ENCODE measurements at regions not wholly inside any gene's neighbourhood (a gene's known extent, or its start where the extent isn't known, plus 50 kb on each side); places are given as distances from the start of the nearest gene placed in this dataset.

- DNase-seq (ENCODE audit: low spot score): peak; percentile 35
Measured at GRCh38 chr3:111311709-111312235, 230.2 kb upstream of the CD96 start.

- DNase-seq (ENCODE audit: low spot score): no peak
Measured at GRCh38 chr3:111314181-111314873, 227.7 kb upstream of the CD96 start.

GRCh38 chr3:111314898-111315297, 227.1 kb upstream of the CD96 start:
- DNase-seq (ENCODE audit: low spot score): no peak

DNA sequence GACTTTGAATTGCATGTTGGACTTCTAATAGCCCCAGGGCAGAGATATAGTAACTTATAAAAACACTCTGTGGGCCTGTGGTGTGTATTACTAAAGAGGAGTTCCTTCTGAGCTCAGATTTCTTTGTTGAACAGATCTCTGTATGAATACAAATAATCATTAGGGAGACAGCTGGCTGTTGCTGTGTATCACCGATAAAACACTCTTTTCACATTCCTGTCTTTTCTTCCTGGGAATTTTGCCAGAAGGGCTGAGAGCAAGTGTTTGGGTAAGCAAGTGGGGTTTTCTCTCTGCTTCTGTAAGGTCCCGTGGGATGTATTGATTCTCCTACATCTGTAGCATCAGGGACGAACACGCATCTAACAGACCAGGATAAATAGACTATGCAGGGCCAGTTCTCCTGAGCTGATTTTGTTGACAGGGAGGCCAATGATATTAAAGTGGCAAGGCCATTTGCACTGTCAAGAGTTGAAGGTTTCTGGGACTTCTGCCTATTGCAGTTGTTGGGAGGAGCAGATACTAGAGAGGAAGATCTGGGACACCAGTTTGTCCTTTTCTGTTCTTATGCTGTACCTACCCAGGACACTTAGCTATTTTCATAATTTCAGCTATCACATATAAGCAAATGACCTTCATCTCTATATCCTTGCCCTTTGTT, 225.9 kb upstream of the CD96 start:
- DNase-seq (ENCODE audit: low spot score): no peak

GRCh38 chr3:111318289-111318688, 223.7 kb upstream of the CD96 start:
- DNase-seq (ENCODE audit: low spot score): no peak

DNA sequence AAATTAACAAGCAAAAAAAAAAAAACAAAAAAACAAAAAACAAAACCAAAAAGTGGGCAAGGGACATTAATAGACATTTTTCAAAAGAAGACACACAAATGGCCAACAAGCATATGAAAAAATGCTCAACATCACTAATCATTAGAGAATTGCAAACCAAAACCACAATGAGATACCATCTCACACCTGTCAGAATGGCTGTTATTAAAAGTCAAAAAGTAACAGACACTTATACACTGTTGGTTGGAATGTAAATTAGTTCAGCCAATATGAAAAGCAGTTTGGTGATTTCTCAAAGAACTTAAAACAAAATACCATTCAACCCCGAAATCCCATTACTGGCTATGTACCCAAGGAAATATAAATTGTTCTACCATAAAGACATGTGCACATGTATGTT, 222.4 kb upstream of the CD96 start:
- DNase-seq (ENCODE audit: low spot score): no peak

DNA sequence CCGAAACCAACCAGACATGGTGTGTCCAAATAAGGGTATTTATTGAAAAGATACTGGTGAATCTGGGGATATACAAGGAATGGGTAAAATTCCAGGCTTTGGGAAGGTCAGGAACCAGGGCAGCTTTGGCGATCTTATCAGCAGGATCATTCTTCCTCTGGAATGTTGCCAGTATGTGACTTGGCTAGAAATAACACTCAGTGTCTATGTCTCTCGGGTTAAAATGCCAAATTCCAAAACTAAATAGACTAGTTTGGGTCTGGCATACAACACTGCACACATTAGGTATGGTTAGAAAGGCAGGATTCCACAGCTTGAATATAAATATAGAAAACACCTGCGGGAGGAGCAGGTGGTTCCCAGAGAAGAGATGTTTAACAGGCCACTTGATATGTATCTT, 220.2 kb upstream of the CD96 start:
- no peak for DNase-seq (ENCODE audit: low spot score)

GRCh38 chr3:111323019-111323418, 219.0 kb upstream of the CD96 start:
- DNase-seq (ENCODE audit: low spot score): no peak

- DNase-seq (ENCODE audit: low spot score): no peak
Measured at GRCh38 chr3:111324151-111324550, 217.8 kb upstream of the CD96 start.

DNA sequence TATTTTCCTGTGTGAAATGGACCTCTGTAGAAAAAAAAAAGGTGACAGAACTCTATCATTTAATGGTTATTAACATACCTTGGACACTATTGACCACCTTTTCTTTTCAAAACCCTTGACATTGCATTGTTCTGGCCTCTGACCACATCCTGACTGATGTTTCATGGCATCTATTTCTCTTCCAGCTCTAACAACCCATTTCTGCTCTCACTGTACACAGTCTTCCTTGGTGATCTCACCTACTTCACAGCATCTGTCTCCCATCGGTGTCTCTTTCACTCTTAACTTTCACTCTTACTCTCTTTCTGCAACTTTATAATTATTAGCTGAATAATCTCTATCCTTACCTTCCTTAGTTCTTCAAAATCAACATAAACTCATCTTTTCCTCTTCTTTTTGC, 217.4 kb upstream of the CD96 start:
- no peak for DNase-seq (ENCODE audit: low spot score)

DNA sequence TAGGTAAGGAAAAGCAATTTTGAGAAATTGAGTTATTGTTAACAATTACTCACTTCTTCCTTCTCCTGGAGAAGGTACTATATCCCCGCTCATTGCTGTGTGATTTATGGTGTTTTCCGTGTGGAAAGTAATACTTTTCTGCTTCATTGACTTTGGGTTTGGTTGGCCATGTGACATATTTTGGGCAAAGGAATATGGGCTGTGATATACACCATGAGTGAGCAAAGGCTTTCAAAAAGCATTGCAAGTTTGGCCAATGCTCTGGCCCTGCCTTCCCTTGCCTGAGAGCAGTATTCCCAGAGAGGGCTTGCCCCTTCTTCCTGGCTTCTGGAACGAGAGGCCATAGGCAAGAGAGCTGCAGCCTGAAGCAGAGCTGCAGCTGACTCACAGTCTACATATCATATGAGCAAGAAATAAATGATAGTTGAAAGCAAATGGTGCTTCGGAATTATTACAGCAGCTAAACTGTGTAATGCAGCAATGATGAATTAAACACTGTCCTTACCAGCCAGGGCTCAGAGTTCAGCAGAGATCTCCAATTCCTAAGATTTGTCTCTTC, 216.8 kb upstream of the CD96 start:
- no peak for DNase-seq (ENCODE audit: low spot score)

DNA sequence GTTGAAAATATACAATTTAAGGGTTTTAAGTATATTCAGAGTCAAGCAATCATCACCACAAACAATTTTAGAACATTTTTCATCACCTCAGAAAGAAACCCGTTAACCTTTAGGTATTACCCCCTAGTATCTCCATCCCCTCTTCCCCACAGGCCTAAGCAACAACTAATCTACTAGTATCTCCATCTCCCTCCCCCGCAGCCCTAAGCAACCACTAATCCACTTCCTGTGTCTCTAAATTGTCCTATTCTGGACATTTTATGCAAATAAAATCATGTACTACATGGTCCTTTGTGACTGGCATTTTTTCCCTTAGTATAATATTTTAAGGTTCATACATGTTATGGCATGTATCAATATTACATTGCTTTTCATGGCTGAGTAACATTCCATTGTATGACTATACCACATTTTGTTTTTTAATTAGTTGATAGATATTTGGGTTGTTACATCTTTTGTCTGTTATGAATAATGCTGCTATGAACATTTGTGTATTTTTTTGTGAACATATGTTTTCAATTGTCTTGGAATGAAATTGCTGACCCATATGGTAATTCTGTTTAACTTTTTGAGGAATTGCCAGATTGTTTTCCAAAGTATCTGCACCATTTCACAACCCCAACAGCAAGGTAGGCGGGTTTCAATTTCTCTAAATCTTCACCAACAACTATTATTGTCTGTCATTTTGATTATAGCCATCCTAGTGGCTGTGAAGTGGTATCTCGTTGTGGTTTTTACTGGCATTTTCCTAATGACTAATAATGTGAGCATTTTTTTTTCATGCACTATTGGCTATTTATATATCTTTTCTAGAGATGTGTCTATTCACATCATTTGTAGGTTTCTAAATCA, 215.6 kb upstream of the CD96 start:
- no peak for DNase-seq (ENCODE audit: low spot score)

GRCh38 chr3:111331306-111331705, 210.7 kb upstream of the CD96 start:
- DNase-seq (ENCODE audit: low spot score): no peak

DNA sequence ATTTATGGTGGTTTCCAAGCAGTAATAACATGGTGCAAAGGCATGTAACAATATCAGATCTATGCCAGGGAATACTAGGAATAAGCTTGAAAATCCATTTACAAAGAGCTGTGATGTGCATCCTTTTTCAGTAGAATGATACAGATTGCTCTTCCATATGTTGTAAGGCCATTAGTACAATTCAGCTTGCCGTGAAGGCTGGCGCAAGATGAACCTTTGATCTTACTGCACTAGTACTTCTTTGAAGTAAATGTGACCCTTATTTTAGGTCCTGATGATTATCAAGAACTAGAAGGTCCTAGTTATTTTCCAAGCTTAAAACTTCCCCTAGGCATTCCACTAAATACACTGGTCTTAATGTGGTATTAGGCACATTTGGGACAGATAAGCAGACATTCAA, 210.1 kb upstream of the CD96 start:
- no peak for DNase-seq (ENCODE audit: low spot score)

DNA sequence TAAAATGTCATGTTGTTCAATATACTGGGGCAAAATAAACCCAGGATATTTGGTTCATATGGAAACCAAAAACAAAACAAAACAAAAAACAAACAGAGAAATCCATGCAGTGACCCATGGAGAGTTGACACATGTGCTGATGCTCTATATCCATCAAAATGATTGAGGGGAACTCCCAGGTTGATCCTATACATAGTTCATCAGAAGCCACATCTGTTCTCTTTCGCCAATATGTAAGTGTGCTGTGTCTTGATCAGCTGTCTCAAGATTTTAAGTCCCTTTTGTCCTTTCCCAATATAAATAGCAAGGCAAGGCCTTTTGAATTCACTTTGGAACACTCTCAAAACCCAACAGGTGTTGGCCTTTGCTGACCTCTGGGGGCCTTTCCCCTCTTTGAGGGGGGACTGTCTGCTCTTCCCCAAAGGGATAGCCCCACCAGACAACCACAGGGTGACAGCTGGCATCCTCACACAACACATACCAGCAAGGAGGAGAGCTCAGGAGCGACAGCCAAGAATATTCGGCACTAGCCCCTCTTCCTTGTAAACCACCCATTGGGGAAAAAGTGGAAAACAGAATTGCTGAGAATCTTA, 209.4 kb upstream of the CD96 start:
- no peak for DNase-seq (ENCODE audit: low spot score)

DNA sequence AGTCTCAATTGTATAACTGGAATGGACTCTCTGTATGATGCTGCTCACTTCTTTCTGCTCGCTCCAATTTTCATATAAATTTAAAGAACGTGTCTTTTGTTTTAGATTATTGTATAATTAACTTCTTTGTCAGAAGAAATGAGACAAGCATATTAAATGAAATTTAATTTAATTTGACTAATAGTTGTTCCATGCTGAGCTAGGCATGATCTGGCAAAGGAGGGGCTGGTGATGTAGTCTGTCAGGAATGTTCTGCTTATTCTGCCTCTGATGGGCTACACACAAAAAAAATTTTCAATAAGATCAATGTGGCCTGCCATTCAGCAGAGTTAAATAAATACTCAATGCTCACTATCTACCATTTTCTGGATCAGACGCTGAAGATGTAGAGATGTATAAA, 208.4 kb upstream of the CD96 start:
- DNase-seq (ENCODE audit: low spot score): no peak

DNA sequence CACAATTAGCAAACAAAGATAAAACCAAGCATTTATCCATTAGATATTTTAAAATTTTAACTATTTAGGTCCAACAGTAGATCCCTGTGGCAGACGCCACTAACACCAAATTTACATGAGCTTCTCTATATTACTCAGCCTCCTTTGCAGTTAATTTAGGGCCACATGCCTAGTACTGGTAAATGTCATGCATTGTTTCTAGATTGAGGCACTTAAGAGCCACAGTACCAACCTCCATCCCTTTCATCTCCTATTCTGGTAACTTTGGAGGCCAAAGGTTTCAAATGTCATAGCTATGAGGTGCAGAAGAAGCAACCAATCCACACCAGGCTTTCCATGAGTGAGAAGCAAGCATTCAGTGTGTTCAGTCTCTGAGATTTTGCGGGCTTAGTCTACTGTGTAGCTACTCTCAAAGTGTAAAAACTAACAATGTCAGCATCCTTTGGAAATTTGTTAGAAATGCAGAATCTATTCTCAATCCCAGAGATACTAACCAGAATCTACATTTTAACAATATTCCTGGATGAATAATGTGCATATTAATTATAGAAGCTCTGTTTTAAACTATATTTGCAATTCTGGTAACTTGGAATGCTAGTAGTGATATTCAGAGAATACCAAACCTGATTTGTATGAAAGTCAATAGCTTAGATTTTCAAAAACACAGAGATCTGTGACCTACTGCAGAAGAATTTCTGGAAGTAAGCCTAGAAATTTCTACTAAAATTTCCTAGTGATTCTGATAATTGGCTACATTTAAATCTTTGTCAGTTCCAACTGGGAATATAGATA, 206.3 kb upstream of the CD96 start:
- DNase-seq (ENCODE audit: low spot score): no peak

GRCh38 chr3:111336511-111336910, 205.5 kb upstream of the CD96 start:
- no peak for DNase-seq (ENCODE audit: low spot score)

- peak; percentile 40 for DNase-seq (ENCODE audit: low spot score)
Measured at GRCh38 chr3:111338059-111338698, 203.8 kb upstream of the CD96 start.

DNA sequence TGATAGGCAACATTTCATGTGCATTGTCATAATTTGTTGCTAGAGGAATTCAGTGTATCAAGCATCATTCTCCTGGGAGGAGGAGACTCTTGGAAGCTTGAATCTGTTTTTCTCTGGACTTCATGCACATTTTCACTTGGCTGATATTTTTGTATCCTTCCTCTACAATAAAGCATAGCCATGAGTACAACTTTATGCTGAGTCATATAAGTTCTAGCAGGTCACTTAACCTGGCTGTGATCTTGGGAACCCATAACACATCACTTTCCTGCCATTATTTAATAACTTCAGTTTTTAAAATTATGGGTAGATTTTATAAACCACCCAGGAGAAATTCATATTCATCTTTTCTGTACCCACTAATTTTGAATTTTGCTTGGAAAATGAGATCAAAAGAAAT, 203.0 kb upstream of the CD96 start:
- DNase-seq (ENCODE audit: low spot score): no peak

GRCh38 chr3:111351334-111351733, 190.7 kb upstream of the CD96 start:
- DNase-seq (ENCODE audit: low spot score): no peak

Data from CD4-positive, alpha-beta T cell treated with Interleukin-6 at 100 ng/mL for 8 hours (primary cell).